ENCODE measurements at regions not wholly inside any gene's neighbourhood (a gene's known extent, or its start where the extent isn't known, plus 50 kb on each side); places are given as distances from the start of the nearest gene placed in this dataset.
"Not testable (repeated sequence)": the region's sequence is repeated elsewhere in the genome, so short reads cannot be mapped to it uniquely, and the experiment has no call there.

GRCh38 chr5:112472614-112473013, 53.5 kb upstream of the EPB41L4A start:
- DNase-seq (ENCODE audit: low spot score) (no peak), FAIRE-seq (no peak)

- DNase-seq (ENCODE audit: low spot score) (no peak), FAIRE-seq (no peak)
These were observed 54.9 kb upstream of the EPB41L4A start for GRCh38 chr5:112473989-112474388.

GRCh38 chr5:112475747-112476365, 56.8 kb upstream of the EPB41L4A start:
- FAIRE-seq (no peak), DNase-seq (ENCODE audit: low spot score) (no peak)

GRCh38 chr5:112479418-112479817, 60.3 kb upstream of the EPB41L4A start:
- FAIRE-seq (no peak), DNase-seq (ENCODE audit: low spot score) (no peak)

GRCh38 chr5:112480501-112480900, 61.4 kb upstream of the EPB41L4A start:
- FAIRE-seq (no peak), DNase-seq (ENCODE audit: low spot score) (no peak)

- FAIRE-seq = no peak
- no peak for DNase-seq (ENCODE audit: low spot score)
These were observed 64.6 kb upstream of the EPB41L4A start for GRCh38 chr5:112483704-112484103.

- FAIRE-seq = no peak
- no peak for DNase-seq (ENCODE audit: low spot score)
These were observed 66.9 kb upstream of the EPB41L4A start for GRCh38 chr5:112485934-112486355.

GRCh38 chr5:112491257-112491656, 72.2 kb upstream of the EPB41L4A start:
- FAIRE-seq (no peak), DNase-seq (ENCODE audit: low spot score) (no peak)

- DNase-seq (ENCODE audit: low spot score) (peak; percentile 48), FAIRE-seq (peak; percentile 68)
These were observed 73.2 kb upstream of the EPB41L4A start for GRCh38 chr5:112492291-112492690.

- DNase-seq (ENCODE audit: low spot score); FAIRE-seq: not testable (repeated sequence)
These were observed 84.8 kb upstream of the EPB41L4A start for GRCh38 chr5:112503749-112504501.

- not testable (repeated sequence) for FAIRE-seq; DNase-seq (ENCODE audit: low spot score)
These were observed 90.0 kb upstream of the EPB41L4A start for GRCh38 chr5:112509097-112509496.

GRCh38 chr5:112511920-112512319, 92.8 kb upstream of the EPB41L4A start:
- DNase-seq (ENCODE audit: low spot score) (peak; percentile 35), FAIRE-seq (peak; percentile 57)

GRCh38 chr5:112512901-112513300, 93.8 kb upstream of the EPB41L4A start:
- FAIRE-seq (no peak), DNase-seq (ENCODE audit: low spot score) (no peak)

GRCh38 chr5:112514111-112514510, 95.0 kb upstream of the EPB41L4A start:
- no peak for FAIRE-seq
- DNase-seq (ENCODE audit: low spot score) = no peak

- DNase-seq (ENCODE audit: low spot score); FAIRE-seq: not testable (repeated sequence)
These were observed 101.4 kb upstream of the EPB41L4A start for GRCh38 chr5:112520474-112520873.

- not testable (repeated sequence) for FAIRE-seq; DNase-seq (ENCODE audit: low spot score)
These were observed 104.0 kb upstream of the EPB41L4A start for GRCh38 chr5:112522891-112523673.

- not testable (repeated sequence) for FAIRE-seq; DNase-seq (ENCODE audit: low spot score)
These were observed 104.7 kb upstream of the EPB41L4A start for GRCh38 chr5:112523674-112524263.

- FAIRE-seq (no peak), DNase-seq (ENCODE audit: low spot score) (no peak)
These were observed 106.1 kb upstream of the EPB41L4A start for GRCh38 chr5:112525217-112525616.

GRCh38 chr5:112528928-112529327, 109.9 kb upstream of the EPB41L4A start:
- DNase-seq (ENCODE audit: low spot score) (no peak), FAIRE-seq (no peak)

GRCh38 chr5:112529525-112529924, 110.4 kb upstream of the EPB41L4A start:
- DNase-seq (ENCODE audit: low spot score) (no peak), FAIRE-seq (no peak)

GRCh38 chr5:112532654-112533360, 113.7 kb upstream of the EPB41L4A start:
- DNase-seq (ENCODE audit: low spot score) (no peak), FAIRE-seq (no peak)
